H9 (cell line): ENCODE measurements at regions not wholly inside any gene's neighbourhood (a gene's known extent, or its start where the extent isn't known, plus 50 kb on each side); places are given as distances from the start of the nearest gene placed in this dataset.
"Not testable (repeated sequence)": the region's sequence is repeated elsewhere in the genome, so short reads cannot be mapped to it uniquely, and the experiment has no call there.

Experiments used
- DNase-seq: peaks from one replicate; pipeline ENCODE4 v3.0.0-alpha.2; 2017
- H2AFZ ChIP-seq: one replicate; pipeline ENCODE4 v1.6.1; 2013; ENCODE audit warnings: mild to moderate bottlenecking, low read length, control low read depth, moderate library complexity
- H2AK5ac ChIP-seq: 2 replicates; pipeline ENCODE4 v1.6.1; 2013; ENCODE audit warnings: low read length, control low read depth, mixed read lengths; ENCODE audit not compliant: insufficient read length
- H2BK120ac ChIP-seq: one replicate; pipeline ENCODE4 v1.6.1; 2013; ENCODE audit warnings: low read depth, mild to moderate bottlenecking, low read length, control low read depth, inconsistent platforms; ENCODE audit not compliant: poor library complexity, severe bottlenecking
- H2BK12ac ChIP-seq: 2 replicates; pipeline ENCODE4 v1.6.1; 2013; ENCODE audit warnings: low read length, control low read depth, mixed read lengths, low read depth; ENCODE audit not compliant: insufficient read length
- H2BK15ac ChIP-seq: 2 replicates; pipeline ENCODE4 v1.6.1; 2013; ENCODE audit warnings: low read depth, low read length, control low read depth
- H2BK20ac ChIP-seq: one replicate; pipeline ENCODE4 v1.6.1; 2013; ENCODE audit warnings: low read depth, mild to moderate bottlenecking, low read length, control low read depth, inconsistent platforms; ENCODE audit not compliant: poor library complexity, severe bottlenecking
- H2BK5ac ChIP-seq: 2 replicates; pipeline ENCODE4 v1.6.1; 2013; ENCODE audit warnings: low read length, control low read depth, mixed read lengths; ENCODE audit not compliant: insufficient read length
- H3K14ac ChIP-seq: 2 replicates; pipeline ENCODE4 v1.6.1; 2013; ENCODE audit warnings: low read length, control low read depth; ENCODE audit not compliant: insufficient read depth
- H3K18ac ChIP-seq: 2 replicates; pipeline ENCODE4 v1.6.1; 2013; ENCODE audit warnings: low read depth, mild to moderate bottlenecking, mixed read lengths, low read length, control low read depth; ENCODE audit not compliant: insufficient read length
- H3K23ac ChIP-seq: 2 replicates; pipeline ENCODE4 v1.6.1; 2013; ENCODE audit warnings: low read length, control low read depth, mixed read lengths, low read depth; ENCODE audit not compliant: insufficient read length
- H3K23me2 ChIP-seq: 2 replicates; pipeline ENCODE4 v1.6.1; 2013; ENCODE audit warnings: low read depth, mild to moderate bottlenecking, mixed read lengths, low read length, control low read depth; ENCODE audit not compliant: insufficient read length, poor library complexity, severe bottlenecking
- H3K27ac ChIP-seq: 2 replicates; pipeline ENCODE4 v1.5.1; 2013; ENCODE audit warnings: low read length, control low read depth, mixed read lengths, low read depth; ENCODE audit not compliant: insufficient read length
- H3K27me3 ChIP-seq: 2 replicates; pipeline ENCODE4 v1.6.1; 2013; ENCODE audit warnings: low read length, control low read depth, inconsistent platforms; ENCODE audit not compliant: insufficient read depth
- H3K4ac ChIP-seq: 2 replicates; pipeline ENCODE4 v1.6.1; 2013; ENCODE audit warnings: low read depth, mild to moderate bottlenecking, control low read depth, inconsistent platforms, low read length, moderate library complexity
- H3K4me1 ChIP-seq: 2 replicates; pipeline ENCODE4 v1.6.1; 2013; ENCODE audit warnings: low read length, control low read depth, inconsistent platforms; ENCODE audit not compliant: insufficient read depth
- H3K4me2 ChIP-seq: 2 replicates; pipeline ENCODE4 v1.6.1; 2013; ENCODE audit warnings: low read length, control low read depth, mixed read lengths; ENCODE audit not compliant: insufficient read length, insufficient read depth
- H3K56ac ChIP-seq: 2 replicates; pipeline ENCODE4 v1.6.1; 2013; ENCODE audit warnings: low read depth, mild to moderate bottlenecking, mixed read lengths, low read length, control low read depth; ENCODE audit not compliant: insufficient read length
- H3K79me1 ChIP-seq: 2 replicates; pipeline ENCODE4 v1.6.1; 2013; ENCODE audit warnings: low read depth, mild to moderate bottlenecking, moderate library complexity, low read length, control low read depth, inconsistent platforms; ENCODE audit not compliant: insufficient read depth, poor library complexity, severe bottlenecking
- H3K79me2 ChIP-seq: 2 replicates; pipeline ENCODE4 v1.6.1; 2013; ENCODE audit warnings: low read length, control low read depth, inconsistent platforms; ENCODE audit not compliant: insufficient read depth
- H3K9ac ChIP-seq: 2 replicates; pipeline ENCODE4 v1.6.1; 2013; ENCODE audit warnings: low read length, control low read depth, mixed read lengths; ENCODE audit not compliant: insufficient read length; ENCODE audit errors: extremely low read depth
- H3K9me3 ChIP-seq: one replicate; pipeline ENCODE4 v1.6.1; 2013; ENCODE audit warnings: low read depth, low read length, inconsistent platforms; ENCODE audit not compliant: control insufficient read depth
- H3T11ph ChIP-seq: one replicate; pipeline ENCODE4 v1.6.1; 2013; ENCODE audit warnings: mild to moderate bottlenecking, low read length, control low read depth, inconsistent platforms
- H4K20me1 ChIP-seq: one replicate; pipeline ENCODE4 v1.6.1; 2013; ENCODE audit not compliant: control insufficient read depth, insufficient read length, insufficient read depth
- H4K5ac ChIP-seq: 2 replicates; pipeline ENCODE4 v1.6.1; 2013; ENCODE audit warnings: low read depth, mild to moderate bottlenecking, mixed read lengths, low read length, control low read depth; ENCODE audit not compliant: insufficient read length
- H4K8ac ChIP-seq: replicated peaks from 2 replicates; pipeline ENCODE4 v1.6.1; 2013; ENCODE audit warnings: low read length, control low read depth, mixed read lengths, low read depth; ENCODE audit not compliant: insufficient read length
- H4K91ac ChIP-seq: 2 replicates; pipeline ENCODE4 v1.6.1; 2013; ENCODE audit warnings: low read depth, mild to moderate bottlenecking, moderate library complexity, mixed read lengths, low read length, control low read depth; ENCODE audit not compliant: insufficient read length
- H3K27ac Mint-ChIP-seq, 3 experiments: 2 replicates in 2 of 3; 3 replicates in 1 of 3; pipeline ENCODE4 v1.8.0; 2020 to 2021; ENCODE audit warnings: mixed read lengths in 3 of 3, mild to moderate bottlenecking in 1 of 3, moderate library complexity in 1 of 3
- H3K27me3 Mint-ChIP-seq: 2 replicates; pipeline ENCODE4 v1.8.0; 2021; ENCODE audit warnings: low read depth, mild to moderate bottlenecking, moderate library complexity, mixed read lengths
- H3K36me3 Mint-ChIP-seq, 3 experiments: 2 replicates in 2 of 3; 3 replicates in 1 of 3; pipeline ENCODE4 v1.8.0; 2020 to 2021; ENCODE audit warnings: low read depth in 3 of 3, mixed read lengths in 3 of 3; ENCODE audit not compliant: insufficient read depth in 1 of 3
- H3K4me1 Mint-ChIP-seq, 2 experiments: 2 replicates each; pipeline ENCODE4 v1.8.0; 2020; ENCODE audit warnings: mixed read lengths in 2 of 2
- H3K4me3 Mint-ChIP-seq, 2 experiments: 2 replicates in 1 of 2; 3 replicates in 1 of 2; pipeline ENCODE4 v1.8.0; 2020 to 2021; ENCODE audit warnings: mild to moderate bottlenecking in 2 of 2, mixed read lengths in 2 of 2, moderate library complexity in 1 of 2
- H3K9me3 Mint-ChIP-seq, 2 experiments: 2 replicates in 1 of 2; 3 replicates in 1 of 2; pipeline ENCODE4 v1.8.0; 2020; ENCODE audit warnings: mild to moderate bottlenecking in 2 of 2, mixed read lengths in 2 of 2, moderate library complexity in 1 of 2
- CTCF ChIP-seq: fragments of 200-600 bp; sonication (generic); conservative IDR thresholded peaks from 3 replicates; pipeline ENCODE4 v1.8.0; 2021; ENCODE audit warnings: antibody characterized with exemption, mild to moderate bottlenecking
- WGBS: extraction: QIAGEN DNeasy Blood & Tissue Kit; methylation state at CpG from one replicate; pipeline ENCODE4 v1.1.7; 2013; ENCODE audit warnings: missing lambda C conversion rate, low lambda C conversion rate, mixed read lengths; ENCODE audit not compliant: insufficient read length; ENCODE audit errors: extremely low coverage; 5-methylcytosine and 5-hydroxymethylcytosine counted together

- no peak overlapping the region for H3K14ac ChIP-seq
- no peak overlapping the region for H3K4me2 ChIP-seq
- no peaks in the 10 kb centered on the region for H3K79me2 ChIP-seq
- no peak overlapping the region for H4K8ac ChIP-seq
- Mint-ChIP-seq H3K27me3 (peaks cover 12% of the 10 kb centered on the region), H3K4me3 (no peak overlapping the region), H3K36me3 (peaks cover 0 to 10% (median 0%) of the 10 kb centered on the region in 3 experiments; a peak in 2 of 7 replicates), H3K9me3 (peaks cover 0 to 5% of the 10 kb centered on the region in 2 experiments; a peak in 1 of 5 replicates), H3K27ac (no peak overlapping the region), H3K4me1 (peaks cover 26 to 37% of the 10 kb centered on the region in 2 experiments)
- no peak overlapping the region for H3K23ac ChIP-seq
- H4K5ac ChIP-seq = no peak overlapping the region
- no peak overlapping the region for H4K91ac ChIP-seq
- no peak overlapping the region for H3K18ac ChIP-seq
- H3K23me2 ChIP-seq = no peaks in the 10 kb centered on the region
- DNase-seq = no peak
- H3K56ac ChIP-seq = no peak overlapping the region
- no peaks in the 10 kb centered on the region for H4K20me1 ChIP-seq
- no peak overlapping the region for H2BK15ac ChIP-seq
- TF ChIP-seq CTCF = no peak
- no peak overlapping the region for H2BK5ac ChIP-seq
- no peaks in the 10 kb centered on the region; the same call in 1 of the 2 replicates for H3K27me3 ChIP-seq
- peaks cover 7% of the 10 kb centered on the region; the same call in 1 of the 2 replicates for H3K4me1 ChIP-seq
- H3K4ac ChIP-seq = no peak overlapping the region
- H3K79me1 ChIP-seq = no peaks in the 10 kb centered on the region
- H2BK12ac ChIP-seq = no peak overlapping the region
- H2BK20ac ChIP-seq = no peak overlapping the region
- H3K9me3 ChIP-seq = no peaks in the 10 kb centered on the region
- H3K27ac ChIP-seq = no peak overlapping the region
- WGBS = no CpG with 5 or more reads among the region's 11 CpGs
- H2AFZ ChIP-seq = no peak overlapping the region
- H3T11ph ChIP-seq = no peak overlapping the region
- no peak overlapping the region for H3K9ac ChIP-seq
- H2BK120ac ChIP-seq = no peak overlapping the region
- no peak overlapping the region for H2AK5ac ChIP-seq
These were observed 155.3 kb downstream of the RGS9 start for GRCh38 chr17:65292430-65292829.

GRCh38 chr17:65291301-65291700 lies 154.1 kb downstream of the RGS9 start:
- not testable (repeated sequence) for H2BK12ac ChIP-seq, H3K4me2 ChIP-seq, H3K27ac ChIP-seq, H4K91ac ChIP-seq, H3K36me3 Mint-ChIP-seq, H3K14ac ChIP-seq, H3K9ac ChIP-seq, H2AK5ac ChIP-seq, H2AFZ ChIP-seq, H2BK120ac ChIP-seq, H3K4me3 Mint-ChIP-seq, H3K18ac ChIP-seq, H3K23ac ChIP-seq, H3K79me2 ChIP-seq, H3T11ph ChIP-seq, H3K23me2 ChIP-seq, H4K5ac ChIP-seq, H2BK5ac ChIP-seq, DNase-seq, H2BK20ac ChIP-seq, H3K27ac Mint-ChIP-seq, H4K20me1 ChIP-seq, H4K8ac ChIP-seq, H3K9me3 ChIP-seq, H3K4me1 ChIP-seq, H3K79me1 ChIP-seq, H3K27me3 ChIP-seq, H3K56ac ChIP-seq, H3K4ac ChIP-seq, H2BK15ac ChIP-seq, H3K9me3 Mint-ChIP-seq
- Mint-ChIP-seq H3K4me1 (peaks cover 26 to 37% of the 10 kb centered on the region in 2 experiments), H3K27me3 (peaks cover 12% of the 10 kb centered on the region)
- WGBS = no CpG with 5 or more reads among the region's 7 CpGs
